WTC11 (cell line): ENCODE measurements at regions not wholly inside any gene's neighbourhood (a gene's known extent, or its start where the extent isn't known, plus 50 kb on each side); places are given as distances from the start of the nearest gene placed in this dataset.

ENCODE experiments used
- ATF2 ChIP-seq: sonication (generic); formaldehyde crosslinking; IDR thresholded peaks from 2 replicates; pipeline ENCODE4 v1.8.1; 2022; ENCODE audit warnings: low read depth, missing genetic modification reagents, borderline replicate concordance
- CREB1 ChIP-seq: sonication (generic); formaldehyde crosslinking; IDR thresholded peaks from 2 replicates; pipeline ENCODE4 v1.8.0; 2023; ENCODE audit warnings: mild to moderate bottlenecking, missing genetic modification reagents
- CTCF ChIP-seq: fragments of 200-600 bp; IDR thresholded peaks from 2 replicates; pipeline ENCODE4 v1.8.0; 2022; ENCODE audit warnings: antibody characterized with exemption
- E2F4 ChIP-seq: sonication (generic); formaldehyde crosslinking; IDR thresholded peaks from 2 replicates; pipeline ENCODE4 v1.8.1; 2022; ENCODE audit warnings: low read depth, mild to moderate bottlenecking, moderate library complexity, missing genetic modification reagents, borderline replicate concordance
- E2F5 ChIP-seq: sonication (generic); formaldehyde crosslinking; IDR thresholded peaks from 2 replicates; pipeline ENCODE4 v1.8.1; 2022; ENCODE audit warnings: mild to moderate bottlenecking, moderate library complexity, missing genetic modification reagents
- JAZF1 ChIP-seq: fragments of 250-450 bp; sonication (Bioruptor Pico); IDR thresholded peaks from 2 replicates; pipeline ENCODE4 v1.9.0; 2021; ENCODE audit warnings: moderate library complexity, mild to moderate bottlenecking, inconsistent platforms
- NFATC4 ChIP-seq: fragments of 250-450 bp; sonication (Bioruptor Pico); IDR thresholded peaks from 2 replicates; pipeline ENCODE4 v1.9.0; 2021; ENCODE audit warnings: mild to moderate bottlenecking
- NR2C2 ChIP-seq: sonication (generic); formaldehyde crosslinking; IDR thresholded peaks from 2 replicates; pipeline ENCODE4 v1.8.0; 2022; ENCODE audit warnings: mild to moderate bottlenecking, missing genetic modification reagents
- SMAD3 ChIP-seq: sonication (generic); formaldehyde crosslinking; IDR thresholded peaks from 2 replicates; pipeline ENCODE4 v1.8.0; 2022; ENCODE audit warnings: missing genetic modification reagents, mild to moderate bottlenecking, borderline replicate concordance
- SMAD4 ChIP-seq: sonication (generic); formaldehyde crosslinking; IDR thresholded peaks from 2 replicates; pipeline ENCODE4 v1.8.0; 2022; ENCODE audit warnings: mild to moderate bottlenecking, missing genetic modification reagents
- TP53 ChIP-seq: sonication (generic); formaldehyde crosslinking; IDR thresholded peaks from 2 replicates; pipeline ENCODE4 v1.8.1; 2023; ENCODE audit warnings: mild to moderate bottlenecking, missing genetic modification reagents
- USF1 ChIP-seq: sonication (generic); formaldehyde crosslinking; IDR thresholded peaks from 2 replicates; pipeline ENCODE4 v1.8.0; 2022; ENCODE audit warnings: mild to moderate bottlenecking, missing genetic modification reagents
- ZMAT4 ChIP-seq: fragments of 250-450 bp; sonication (Bioruptor Pico); IDR thresholded peaks from 2 replicates; pipeline ENCODE4 v1.9.0; 2021; ENCODE audit warnings: mild to moderate bottlenecking

- TF ChIP-seq E2F5 (CRISPR knock-in tag) (no peak), SMAD3 (CRISPR knock-in tag) (no peak), E2F4 (CRISPR knock-in tag) (no peak), NR2C2 (CRISPR knock-in tag) (no peak), CTCF (no peak), ATF2 (CRISPR knock-in tag) (no peak), TP53 (no peak), NFATC4 (no peak), ZMAT4 (CRISPR knock-in tag) (no peak), SMAD4 (CRISPR knock-in tag) (no peak), CREB1 (CRISPR knock-in tag) (no peak), JAZF1 (CRISPR knock-in tag) (no peak), USF1 (CRISPR knock-in tag) (no peak)
These were observed 62.1 kb upstream of the GPC1 start for GRCh38 chr2:240373289-240373885.
